ENCODE measurements at regions not wholly inside any gene's neighbourhood (a gene's known extent, or its start where the extent isn't known, plus 50 kb on each side); places are given as distances from the start of the nearest gene placed in this dataset.

DNA sequence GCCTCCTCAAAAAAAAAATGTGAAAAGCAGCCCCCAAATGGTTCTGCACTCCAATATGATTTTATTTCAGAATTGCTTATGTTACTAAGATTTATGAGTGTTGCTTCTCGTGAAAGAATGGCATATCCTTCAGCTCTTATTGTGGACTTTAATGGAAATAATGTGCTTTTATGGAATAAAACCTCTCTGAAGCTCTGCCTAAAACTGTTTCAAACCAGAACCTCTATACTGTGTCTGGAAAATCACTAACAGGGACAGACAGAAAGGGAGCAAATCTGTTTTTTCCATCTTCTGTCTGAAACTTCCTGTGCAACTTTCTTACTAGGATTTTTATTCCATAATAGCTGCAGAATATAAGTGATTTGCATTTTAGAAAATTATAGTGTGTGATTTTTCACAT lies 493.1 kb downstream of the ANKRD50 start:
- no peak for DNase-seq (ENCODE audit: low read depth in 3 of 3)

DNA sequence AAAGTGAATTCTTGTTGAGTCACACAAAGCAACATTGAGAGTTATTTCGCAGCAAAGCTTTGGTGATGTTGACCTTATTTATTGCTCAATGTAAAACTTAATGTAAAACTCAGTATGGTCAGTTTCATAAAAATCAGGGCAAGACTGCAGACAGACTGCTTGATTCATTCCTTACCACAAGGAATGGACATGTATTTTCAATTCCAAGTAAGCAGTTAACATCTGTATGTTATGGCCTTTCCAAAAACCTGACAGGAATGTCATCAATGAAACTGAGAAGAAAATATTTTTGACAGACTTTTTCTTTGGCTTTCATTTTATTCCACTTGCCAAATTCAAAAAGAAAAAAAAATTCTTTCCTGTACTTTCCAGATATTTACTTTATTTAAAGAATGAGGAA lies 488.3 kb downstream of the ANKRD50 start:
- DNase-seq (ENCODE audit: low read depth in 3 of 3) = no peak

DNA sequence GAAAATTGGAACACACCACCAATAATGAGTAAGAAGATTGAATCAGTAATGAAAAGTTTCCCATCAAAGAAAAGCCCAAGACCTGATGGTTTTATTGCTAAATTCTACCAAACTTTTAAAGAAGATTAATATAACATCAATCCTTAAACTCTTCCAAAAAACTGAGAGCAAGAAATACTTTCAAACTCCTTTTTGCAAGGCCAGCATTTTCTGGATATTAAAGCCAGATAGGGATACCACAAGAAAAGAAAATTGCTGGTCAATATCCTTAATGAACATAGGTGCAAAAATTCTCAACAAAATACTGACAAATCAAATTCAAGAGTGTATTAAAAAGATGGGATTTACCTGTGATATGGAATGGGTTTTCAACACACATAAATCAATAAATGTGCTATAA lies 484.6 kb downstream of the ANKRD50 start:
- no peak for DNase-seq (ENCODE audit: low read depth in 3 of 3)

DNA sequence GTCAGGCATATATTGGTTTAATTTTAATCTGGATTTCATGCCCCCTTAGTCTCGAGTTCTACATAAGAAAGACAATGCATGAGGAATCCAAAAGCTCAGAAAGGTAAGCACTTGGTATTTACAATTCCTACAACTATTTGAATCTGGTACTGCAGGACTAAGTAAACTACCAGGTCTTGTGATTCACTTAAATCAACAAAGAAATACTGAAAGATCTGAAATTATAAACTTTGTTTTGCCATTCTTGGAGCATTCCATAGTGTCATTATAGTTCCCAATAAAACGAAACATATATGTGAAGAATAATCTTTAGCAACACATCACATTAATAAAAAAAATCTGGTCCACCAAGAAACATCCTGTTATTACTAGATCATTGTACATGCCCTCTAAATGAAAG lies 482.3 kb downstream of the ANKRD50 start:
- DNase-seq (ENCODE audit: low read depth in 3 of 3) = no peak

DNA sequence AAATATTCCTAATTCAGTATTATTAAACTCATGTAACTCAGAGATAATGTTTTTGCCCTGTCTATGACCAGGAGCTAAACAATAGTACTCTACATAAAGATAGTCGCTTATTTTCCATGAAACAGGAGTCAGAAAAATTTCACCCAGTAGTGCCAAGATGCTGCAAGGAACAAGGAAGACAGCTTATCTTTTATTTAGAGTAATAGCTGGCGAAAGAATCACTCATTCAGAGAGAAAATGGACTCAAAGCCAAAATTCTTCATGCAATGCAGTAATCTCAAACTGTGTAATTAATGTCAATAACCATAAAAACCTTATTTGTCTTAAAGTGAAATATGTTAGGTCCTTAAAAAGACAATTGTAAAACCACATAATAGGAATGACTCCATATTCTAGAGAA lies 477.8 kb downstream of the ANKRD50 start:
- no peak for DNase-seq (ENCODE audit: low read depth in 3 of 3)

DNA sequence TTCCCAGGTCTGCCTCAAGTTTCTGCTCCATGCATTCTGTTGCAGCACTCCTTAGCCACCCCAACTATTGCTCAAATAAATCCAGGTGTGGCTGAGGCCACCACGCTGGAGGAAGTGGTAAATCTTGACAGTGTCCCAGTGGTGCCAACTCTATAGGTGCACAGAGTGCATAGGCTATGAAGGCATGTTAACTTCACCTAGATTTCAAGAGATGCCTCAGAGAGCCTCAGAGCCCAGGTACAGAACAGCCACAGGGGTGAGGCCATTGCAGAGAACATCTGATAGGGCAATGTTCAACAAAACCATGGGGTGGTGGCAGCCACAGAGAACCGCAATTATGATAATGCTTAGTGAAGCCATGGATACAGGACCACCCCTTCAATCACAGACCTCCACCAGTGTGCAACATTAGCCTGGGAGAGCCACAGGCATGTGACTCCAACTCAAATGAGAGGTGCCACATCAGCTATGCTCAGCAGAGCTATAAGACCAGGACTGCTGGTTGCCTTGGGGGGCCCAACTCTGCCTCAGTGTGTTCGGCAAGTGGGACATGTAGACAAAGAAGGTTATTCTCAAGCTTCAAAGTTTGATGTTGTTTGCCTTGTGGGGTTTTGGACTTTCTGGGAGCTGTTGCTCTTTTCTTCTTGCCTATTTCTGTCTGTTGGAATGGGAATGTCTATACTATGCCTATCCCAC lies 468.7 kb downstream of the ANKRD50 start:
- DNase-seq (ENCODE audit: low read depth in 3 of 3) = no peak

DNA sequence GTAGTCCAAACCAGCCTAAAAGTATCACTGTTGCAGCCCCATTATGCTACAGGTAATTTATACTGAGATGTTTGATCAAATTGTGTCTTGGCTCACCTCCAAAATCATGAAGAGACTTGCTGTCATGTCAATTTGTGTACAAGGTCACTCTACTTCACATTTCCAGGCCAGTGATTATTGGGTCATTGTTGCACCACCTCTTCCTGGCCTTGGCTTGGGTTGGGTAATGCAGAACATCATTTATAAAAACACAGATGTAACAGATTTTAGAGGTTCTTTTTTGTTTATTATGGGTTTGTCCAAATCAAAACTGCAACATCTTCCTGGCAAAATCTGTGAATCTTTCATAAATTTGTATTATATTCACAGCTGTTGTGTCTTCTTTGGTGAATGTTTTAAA lies 459.5 kb downstream of the ANKRD50 start:
- no peak for DNase-seq (ENCODE audit: low read depth in 3 of 3)

DNA sequence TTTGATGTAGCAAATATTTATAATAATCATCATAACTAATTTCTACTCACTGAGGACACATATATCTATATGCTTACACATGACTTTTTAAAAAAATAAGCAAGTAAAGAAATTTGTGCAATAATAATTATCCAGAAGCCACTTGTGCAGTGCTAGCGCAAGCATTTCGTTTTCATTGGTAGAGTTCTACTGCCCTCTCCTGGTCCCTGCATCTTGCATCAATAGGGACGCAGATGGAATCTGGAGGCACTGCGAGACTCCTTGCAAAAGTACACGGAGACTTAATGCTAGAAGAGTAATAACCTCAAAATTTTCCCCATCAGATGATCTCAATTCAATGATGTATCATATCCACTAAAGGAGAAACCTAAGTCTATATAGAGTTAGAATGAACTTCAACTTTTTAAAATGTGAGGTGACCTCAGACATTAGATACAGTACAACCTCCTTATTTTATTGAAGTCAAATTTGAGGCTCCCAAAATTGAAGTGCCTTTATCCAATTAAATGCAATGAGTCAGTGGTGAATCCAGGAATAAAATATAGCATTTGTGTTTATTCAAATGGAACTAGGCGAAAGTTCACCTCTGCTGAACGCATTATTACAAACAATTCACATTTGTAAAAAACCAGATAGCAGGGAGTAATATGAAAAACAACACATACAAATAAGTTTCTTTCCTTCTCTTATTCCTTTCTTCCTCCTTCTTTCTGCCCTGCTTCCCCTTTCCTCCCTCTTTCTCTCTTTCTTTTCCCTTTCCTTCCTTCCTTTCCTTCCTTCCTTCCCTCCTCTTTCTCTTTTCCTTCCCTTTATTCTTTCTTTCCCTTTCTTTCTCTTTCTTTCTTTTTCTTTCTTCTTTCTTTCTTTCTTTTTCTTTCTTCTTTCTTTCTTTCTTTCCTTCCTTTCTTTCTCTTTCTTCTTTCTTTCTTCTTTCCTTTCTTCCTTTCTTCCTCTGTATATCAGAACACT lies 450.0 kb downstream of the ANKRD50 start:
- peak in 2 of 3 experiments; percentile 19 to 26 for DNase-seq (ENCODE audit: low read depth in 3 of 3)

DNA sequence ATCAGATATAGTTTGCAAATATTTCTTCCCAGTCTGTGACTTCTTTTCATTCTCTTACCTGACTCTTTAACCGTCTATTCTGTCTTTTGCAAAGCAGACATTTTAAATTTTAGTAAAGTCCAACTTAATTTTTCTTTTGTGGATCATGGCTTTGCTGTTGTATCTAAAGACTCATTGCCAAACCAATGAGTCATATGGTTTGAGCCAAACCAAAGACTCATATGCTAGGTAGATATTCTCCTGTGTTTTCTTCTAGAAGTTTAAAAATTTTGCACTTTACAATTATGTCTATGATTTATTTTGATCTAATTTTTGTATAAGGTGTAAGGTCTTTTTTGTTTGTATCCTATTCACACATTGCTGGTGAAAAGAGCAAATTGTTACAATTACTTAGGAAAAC lies 446.8 kb downstream of the ANKRD50 start:
- DNase-seq (ENCODE audit: low read depth in 3 of 3) = no peak

DNA sequence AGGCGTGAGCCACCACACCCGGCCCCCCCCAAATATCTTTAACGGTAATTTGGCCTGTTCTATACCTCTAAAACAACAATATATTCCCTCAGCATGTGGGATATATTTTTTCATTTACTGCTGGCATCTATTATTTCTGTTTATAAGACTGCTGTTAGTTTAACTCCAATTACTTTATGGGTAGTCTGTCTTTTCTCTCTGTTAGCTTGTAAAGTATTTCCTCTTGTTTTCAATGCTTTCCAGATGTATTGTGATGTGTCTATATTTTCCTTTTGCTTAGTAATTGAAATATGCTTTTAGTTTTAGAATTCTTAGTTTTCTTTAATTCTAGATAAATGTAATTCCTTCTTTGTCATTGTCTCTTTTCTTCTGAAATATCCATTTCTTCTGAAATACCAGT lies 445.8 kb downstream of the ANKRD50 start:
- no peak for DNase-seq (ENCODE audit: low read depth in 3 of 3)

DNA sequence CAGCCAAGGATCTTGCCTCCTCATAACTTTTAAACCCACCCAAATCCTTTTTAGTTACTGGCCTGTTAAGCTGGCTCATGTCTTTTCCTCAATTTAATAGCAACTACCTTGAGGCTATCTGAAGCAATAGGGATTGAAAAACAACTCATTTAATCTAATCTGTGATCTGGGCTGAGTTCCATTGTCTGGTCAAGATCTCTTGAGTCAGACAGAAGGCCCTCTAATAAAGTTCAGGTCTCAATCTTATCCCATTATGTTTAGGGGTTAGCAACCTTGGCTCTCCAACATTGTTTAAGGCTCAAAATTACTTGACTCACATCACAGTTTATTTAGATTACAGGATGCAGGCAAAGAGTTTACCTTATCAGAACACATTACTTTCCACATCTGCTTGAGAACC lies 436.1 kb downstream of the ANKRD50 start:
- DNase-seq (ENCODE audit: low read depth in 3 of 3) = no peak

DNA sequence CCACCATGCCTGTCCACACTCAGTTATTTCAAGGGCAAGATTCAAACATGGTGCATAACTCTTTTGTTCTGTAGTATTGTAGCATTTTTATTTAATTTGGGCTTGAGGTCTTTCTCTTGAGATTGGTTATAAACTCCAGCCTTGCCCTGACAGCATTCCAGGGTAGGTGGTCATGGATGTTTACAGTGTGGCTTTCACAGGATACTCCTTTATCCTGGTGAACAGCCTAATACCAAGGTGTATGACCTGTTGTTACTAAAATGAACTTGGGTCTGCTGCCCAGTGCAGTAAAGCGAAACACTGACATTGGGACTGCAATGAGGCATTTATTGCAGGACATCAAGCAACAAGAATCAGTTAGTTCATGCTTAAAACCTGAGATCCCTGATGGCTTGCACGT lies 434.8 kb downstream of the ANKRD50 start:
- no peak for DNase-seq (ENCODE audit: low read depth in 3 of 3)

DNA sequence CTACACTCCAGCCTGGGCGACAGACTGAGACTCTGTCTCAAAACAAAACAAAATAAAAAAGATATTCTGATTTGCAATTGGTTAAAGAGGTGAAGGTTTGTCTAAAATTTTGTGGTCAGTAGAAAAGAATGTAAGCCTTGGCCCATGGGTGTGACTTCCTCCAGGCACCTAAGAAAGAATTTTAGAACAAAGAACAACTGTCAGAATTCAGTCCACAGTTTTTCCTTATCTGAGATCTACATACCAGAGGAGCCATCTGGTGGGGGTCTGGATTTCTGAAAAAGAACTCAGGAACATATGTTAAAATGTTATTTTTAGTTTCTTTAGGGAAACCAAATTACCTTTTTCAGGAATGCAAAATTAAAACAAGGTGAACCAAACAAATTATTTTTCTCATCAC lies 434.1 kb downstream of the ANKRD50 start:
- DNase-seq (ENCODE audit: low read depth in 3 of 3) = no peak

DNA sequence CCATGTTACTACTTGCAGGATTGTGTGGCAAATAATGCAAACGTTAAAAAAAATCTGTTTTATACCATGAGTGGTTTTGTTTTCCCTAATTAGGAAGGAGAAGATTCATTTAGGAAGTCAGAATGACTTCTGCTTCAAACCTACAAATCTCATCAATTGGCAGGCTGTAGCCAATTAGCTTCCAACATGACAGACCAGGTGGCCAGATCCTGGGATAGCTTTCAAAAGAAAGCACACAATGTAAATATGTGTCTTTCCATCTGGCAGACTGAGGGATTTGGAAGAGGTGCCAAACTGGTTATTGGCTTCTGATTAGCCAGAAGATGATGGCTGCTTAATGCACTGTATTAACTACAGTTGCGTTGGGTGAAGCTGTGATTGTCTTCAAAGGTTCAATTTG lies 432.8 kb downstream of the ANKRD50 start:
- DNase-seq (ENCODE audit: low read depth in 3 of 3) = no peak

DNA sequence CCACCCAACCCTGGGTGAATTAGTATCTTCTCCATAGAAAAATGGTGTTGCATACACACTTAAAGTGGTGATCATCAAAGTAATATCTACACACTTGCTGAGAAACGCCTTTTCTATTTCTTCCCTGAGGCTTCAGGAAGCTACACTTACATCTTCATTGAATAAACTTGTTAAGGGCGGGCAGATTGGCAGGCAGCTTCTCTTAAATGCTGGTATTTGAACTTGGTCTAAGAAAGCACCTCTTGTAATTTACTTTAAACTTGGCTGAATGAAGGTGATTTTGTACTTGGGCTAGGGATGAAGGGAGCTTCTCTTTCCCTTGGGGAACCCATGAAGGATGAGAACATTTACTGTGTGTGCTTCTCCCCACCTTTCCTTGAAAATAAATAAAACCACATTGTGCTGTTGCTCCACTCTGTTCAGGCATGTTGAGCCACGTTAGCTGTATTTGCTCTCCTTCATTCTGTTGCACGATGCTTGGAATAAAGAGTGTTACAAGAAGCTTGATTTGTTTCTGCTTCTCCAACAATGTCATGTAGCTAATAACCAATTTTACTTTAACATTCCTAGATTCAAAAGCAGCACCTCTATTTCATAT lies 430.1 kb downstream of the ANKRD50 start:
- no peak for DNase-seq (ENCODE audit: low read depth in 3 of 3)

DNA sequence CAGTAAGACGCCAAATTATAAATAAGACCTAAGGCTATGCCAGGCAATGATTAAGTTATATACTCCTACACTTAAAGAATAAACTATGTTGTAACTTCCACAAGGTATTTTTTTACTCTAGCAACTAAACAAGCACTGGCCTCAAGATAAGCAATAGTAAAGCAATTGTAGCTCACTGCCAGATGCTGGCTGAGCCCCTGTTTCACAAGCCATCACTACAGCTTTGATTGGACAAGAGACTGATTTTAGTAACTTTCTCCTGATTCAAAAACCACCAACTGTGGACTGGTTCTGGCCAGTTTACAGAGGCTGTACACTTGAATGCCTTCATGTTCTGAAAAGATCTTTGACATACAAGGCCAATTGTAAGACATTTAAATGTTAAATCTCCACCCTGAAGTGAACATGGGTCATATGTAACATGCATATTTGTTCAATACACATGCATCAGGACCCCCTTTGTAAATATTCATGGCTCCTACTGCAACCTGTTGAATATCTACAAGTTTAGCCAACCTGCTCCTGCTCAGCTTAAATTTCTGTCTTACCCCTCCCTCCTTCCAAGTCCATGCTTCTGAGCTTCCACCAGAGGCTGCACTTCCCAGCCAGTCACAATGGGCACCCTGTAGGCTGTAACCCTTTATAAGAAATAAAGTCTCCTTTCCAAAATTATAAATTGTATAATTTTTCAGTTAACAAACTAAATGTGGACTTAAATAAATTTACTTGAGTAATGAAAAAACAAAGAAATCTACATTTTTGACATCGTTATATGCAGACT lies 423.6 kb downstream of the ANKRD50 start:
- no peak for DNase-seq (ENCODE audit: low read depth in 3 of 3)

DNA sequence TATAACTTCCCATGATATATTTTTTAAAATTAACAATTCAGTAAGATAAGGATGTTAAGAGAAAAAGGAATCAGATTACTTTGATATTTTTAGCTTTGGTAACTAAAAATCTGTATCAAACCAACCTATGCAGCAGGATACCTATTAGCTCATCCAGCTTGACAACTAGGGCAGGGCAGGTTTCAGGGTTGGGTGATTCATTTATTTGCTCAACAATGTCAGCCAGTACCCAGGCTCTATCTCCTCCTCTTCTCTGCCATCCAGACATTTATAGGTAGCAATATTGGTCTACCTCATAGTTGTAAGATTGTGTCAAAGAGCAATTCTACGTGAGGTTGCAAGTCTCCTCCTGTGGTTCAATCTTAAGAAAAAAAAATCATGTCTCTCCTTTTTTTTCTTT lies 421.9 kb downstream of the ANKRD50 start:
- no peak for DNase-seq (ENCODE audit: low read depth in 3 of 3)

DNA sequence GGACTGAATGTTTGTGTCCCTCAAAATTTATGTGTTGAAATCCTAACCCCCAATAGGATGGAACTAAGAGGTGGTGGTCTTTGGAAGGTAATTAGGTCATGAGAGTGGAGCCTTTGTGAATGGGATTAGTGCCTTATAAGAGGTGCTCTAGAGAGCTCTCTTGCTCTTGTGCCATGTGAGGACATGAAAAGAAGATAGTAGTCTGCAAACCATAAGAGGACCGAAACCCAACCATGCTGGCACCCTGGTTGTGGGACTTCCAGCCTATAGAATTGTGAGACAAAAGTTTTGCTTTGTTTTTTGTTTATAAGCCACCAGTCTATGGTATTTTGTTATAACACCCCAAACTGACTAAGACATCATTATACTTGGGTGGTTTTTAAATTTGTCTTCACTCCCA lies 417.1 kb downstream of the ANKRD50 start:
- DNase-seq (ENCODE audit: low read depth in 3 of 3) = no peak

DNA sequence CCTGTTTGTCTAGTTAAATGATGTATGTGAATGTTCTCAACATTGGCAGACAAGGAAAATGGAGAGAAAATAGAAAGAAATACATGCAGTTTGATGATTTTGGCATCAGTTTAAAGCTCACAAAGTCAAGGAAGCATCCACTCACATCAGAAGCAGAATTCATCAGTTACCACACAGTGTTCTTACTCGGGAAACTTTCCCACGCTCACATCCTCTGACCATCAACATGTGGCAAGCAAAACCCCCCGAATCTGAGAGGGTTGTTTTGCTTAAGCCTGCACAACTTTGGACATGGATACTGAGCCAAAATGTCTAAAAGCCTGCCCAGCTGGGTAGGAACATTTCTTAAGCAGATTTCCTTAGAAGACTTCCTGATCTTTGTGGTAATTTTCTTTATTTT lies 407.6 kb downstream of the ANKRD50 start:
- DNase-seq (ENCODE audit: low read depth in 3 of 3) = no peak

DNA sequence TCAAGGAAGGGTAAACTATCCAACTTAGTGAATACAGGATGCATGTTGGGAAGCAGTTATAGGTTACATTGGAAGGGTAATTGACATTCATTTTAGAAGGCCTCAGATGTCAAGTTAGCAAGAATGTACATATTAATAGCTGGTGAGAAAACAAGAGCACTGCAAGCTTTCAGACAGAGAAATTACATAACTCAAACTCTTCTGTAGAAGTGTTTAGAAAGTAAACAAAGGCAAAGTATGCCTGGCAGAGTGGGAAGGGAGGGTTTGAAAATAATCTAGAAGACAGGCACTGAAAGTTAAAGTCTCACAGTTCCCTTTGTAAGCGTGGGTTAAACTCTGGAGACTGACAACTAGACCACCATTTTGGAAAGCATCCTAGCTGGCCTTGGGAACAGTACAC lies 406.2 kb downstream of the ANKRD50 start:
- no peak for DNase-seq (ENCODE audit: low read depth in 3 of 3)

DNA sequence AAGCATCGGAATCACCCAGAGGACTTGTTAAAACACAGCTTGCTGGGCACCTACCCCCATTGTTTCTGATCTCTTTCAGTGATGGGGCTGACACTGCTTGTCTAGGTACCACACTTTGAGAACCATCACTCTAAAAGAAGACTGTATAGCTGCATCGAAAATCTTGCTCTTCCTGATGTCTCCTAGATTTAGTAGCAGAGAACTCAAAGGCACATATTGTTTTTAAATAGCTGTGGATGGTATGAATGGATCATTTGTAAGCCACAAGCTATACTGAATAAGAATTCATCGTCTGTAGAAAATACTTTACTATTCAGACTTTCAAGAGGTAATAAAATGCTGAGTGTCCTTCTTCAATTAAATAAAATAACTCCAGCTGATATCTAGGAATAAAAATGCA lies 405.4 kb downstream of the ANKRD50 start:
- no peak for DNase-seq (ENCODE audit: low read depth in 3 of 3)

DNA sequence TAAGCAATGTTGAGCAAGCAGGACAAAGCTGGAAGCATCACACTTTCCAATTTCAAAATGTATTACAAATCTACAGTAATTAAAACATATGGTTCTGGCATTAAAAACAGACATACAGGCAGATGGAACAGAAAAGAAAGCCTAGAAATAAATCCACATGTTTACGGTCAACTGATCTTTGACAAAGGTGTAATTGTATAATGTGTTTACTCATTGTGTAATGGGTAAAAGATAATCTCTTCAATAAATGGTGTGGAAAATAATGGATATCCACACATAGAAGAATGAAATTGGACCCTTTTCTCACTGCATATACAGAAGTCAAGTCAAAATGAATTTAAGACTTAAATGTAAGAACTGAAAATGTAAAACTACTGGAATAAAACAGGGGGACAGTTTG lies 394.2 kb downstream of the ANKRD50 start:
- DNase-seq (ENCODE audit: low read depth in 3 of 3) = no peak

Data from stimulated activated CD4-positive, alpha-beta T cell treated with anti-CD3 and anti-CD28 coated beads, TNF-alpha, amount 100 ng/mL, for 24 hours (primary cell).